HG03039 (cell line): ENCODE measurements at regions not wholly inside any gene's neighbourhood (a gene's known extent, or its start where the extent isn't known, plus 50 kb on each side); places are given as distances from the start of the nearest gene placed in this dataset.
"Not testable (repeated sequence)": the region's sequence is repeated elsewhere in the genome, so short reads cannot be mapped to it uniquely, and the experiment has no call there.

Experiments used
- ATAC-seq: cut with Tn5 transposase; IDR thresholded peaks from one replicate; pipeline ENCODE4 v1.9.1; 2021; ENCODE audit warnings: mild to moderate bottlenecking, moderate library complexity; ENCODE audit not compliant: unreplicated experiment

- no peak for ATAC-seq
These were observed 1183.7 kb downstream of the MRPL39 start for GRCh38 chr21:24423546-24423945.

GRCh38 chr21:24420689-24421088 lies 1186.6 kb downstream of the MRPL39 start:
- no peak for ATAC-seq

GRCh38 chr21:24419641-24420040 lies 1187.6 kb downstream of the MRPL39 start:
- not testable (repeated sequence) for ATAC-seq

- no peak for ATAC-seq
These were observed 1188.6 kb downstream of the MRPL39 start for GRCh38 chr21:24418671-24419070.

- no peak for ATAC-seq
These were observed 1195.9 kb downstream of the MRPL39 start for GRCh38 chr21:24411429-24411828.

GRCh38 chr21:24403221-24403620 lies 1204.1 kb downstream of the MRPL39 start:
- no peak for ATAC-seq

GRCh38 chr21:24395320-24395923 lies 1211.9 kb downstream of the MRPL39 start:
- ATAC-seq = no peak

- ATAC-seq = no peak
These were observed 1232.1 kb downstream of the MRPL39 start for GRCh38 chr21:24375201-24375600.

GRCh38 chr21:24372506-24372905 lies 1234.8 kb downstream of the MRPL39 start:
- no peak for ATAC-seq

- no peak for ATAC-seq
These were observed 1237.5 kb downstream of the MRPL39 start for GRCh38 chr21:24369746-24370145.

- no peak for ATAC-seq
These were observed 1238.0 kb downstream of the MRPL39 start for GRCh38 chr21:24369278-24369677.

- no peak for ATAC-seq
These were observed 1239.3 kb downstream of the MRPL39 start for GRCh38 chr21:24367936-24368335.

- no peak for ATAC-seq
These were observed 1253.8 kb downstream of the MRPL39 start for GRCh38 chr21:24353492-24353891.

- ATAC-seq = no peak
These were observed 1267.9 kb downstream of the MRPL39 start for GRCh38 chr21:24339406-24339805.

GRCh38 chr21:24336491-24336890 lies 1270.8 kb downstream of the MRPL39 start:
- no peak for ATAC-seq

GRCh38 chr21:24323536-24323935 lies 1283.7 kb downstream of the MRPL39 start:
- ATAC-seq = no peak

GRCh38 chr21:24316277-24316922 lies 1290.9 kb downstream of the MRPL39 start:
- no peak for ATAC-seq

GRCh38 chr21:24310788-24311187 lies 1296.5 kb downstream of the MRPL39 start:
- ATAC-seq = no peak

GRCh38 chr21:24308183-24308582 lies 1299.1 kb downstream of the MRPL39 start:
- no peak for ATAC-seq

- ATAC-seq = no peak
These were observed 1304.9 kb downstream of the MRPL39 start for GRCh38 chr21:24302400-24302799.

GRCh38 chr21:24298040-24298439 lies 1309.2 kb downstream of the MRPL39 start:
- ATAC-seq = no peak

GRCh38 chr21:24294171-24294570 lies 1313.1 kb downstream of the MRPL39 start:
- ATAC-seq = no peak
